GM19238 (cell line): ENCODE measurements at regions not wholly inside any gene's neighbourhood (a gene's known extent, or its start where the extent isn't known, plus 50 kb on each side); places are given as distances from the start of the nearest gene placed in this dataset.

Experiments used
- DNase-seq: peaks from one replicate; pipeline ENCODE4 v3.0.0; 2011; ENCODE audit warnings: low spot score; ENCODE audit not compliant: insufficient read length

DNA sequence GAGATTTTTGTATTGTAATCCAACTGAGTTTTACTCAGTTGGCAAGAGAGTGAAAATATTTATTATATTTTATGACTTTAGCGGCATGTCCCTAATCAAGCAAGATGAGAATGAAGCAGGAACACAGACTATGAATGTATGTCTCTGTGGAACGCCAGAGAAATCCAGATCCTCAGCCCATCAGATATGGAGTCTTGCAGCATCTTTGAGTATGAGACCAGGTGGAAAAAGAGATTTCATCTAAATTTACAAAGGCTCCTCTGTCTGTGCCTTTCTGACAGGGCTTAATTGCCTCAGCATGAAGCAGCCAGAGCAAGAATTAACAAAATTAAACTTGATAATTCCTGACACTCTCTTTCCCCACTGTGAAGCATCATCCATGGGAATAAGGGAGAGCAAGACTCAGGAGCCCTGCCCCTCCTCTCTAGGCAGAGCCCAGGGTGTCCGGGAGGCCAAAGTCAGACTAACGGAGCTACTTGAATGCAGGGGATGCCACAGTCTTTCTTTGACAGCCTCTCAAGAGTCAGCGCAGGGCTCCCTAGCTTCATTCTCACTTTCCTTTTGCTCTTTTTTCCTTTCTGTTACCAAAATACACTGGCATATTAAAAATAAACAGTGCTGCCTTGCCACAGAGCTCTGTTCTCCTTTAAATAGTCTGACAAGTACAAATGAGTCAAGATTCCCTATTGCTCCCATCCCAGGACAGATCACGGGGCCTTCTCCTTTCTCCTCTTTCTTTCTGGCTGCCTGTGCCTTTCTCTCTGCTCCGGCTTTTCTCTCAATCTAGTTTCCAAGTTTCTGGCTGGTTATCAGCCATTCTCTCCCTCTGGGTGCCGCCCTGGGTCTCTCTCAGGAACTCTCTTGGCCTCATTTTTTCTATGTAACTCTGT lies 132.2 kb upstream of the INHBA start:
- DNase-seq: no peak

DNA sequence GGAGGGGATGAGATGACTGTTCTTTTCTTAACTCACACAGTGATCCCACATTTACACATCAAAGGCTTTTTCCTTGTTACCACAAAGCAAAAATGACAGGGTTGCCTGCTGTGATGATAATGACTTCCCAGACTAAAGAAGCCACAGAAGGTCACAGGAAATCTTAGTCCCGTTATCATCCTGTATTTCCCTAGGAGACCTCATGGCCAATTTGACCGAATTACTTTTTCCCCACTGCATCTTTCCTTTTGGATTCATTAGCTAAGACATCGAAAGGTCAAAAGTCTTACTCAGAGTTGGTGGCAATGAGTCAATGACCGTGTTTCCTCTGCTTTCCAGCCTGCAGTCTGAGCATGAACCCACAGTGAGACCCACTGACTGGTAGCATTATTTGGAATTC lies 130.1 kb upstream of the INHBA start:
- no peak for DNase-seq

GRCh38 chr7:41830271-41830670 lies 127.4 kb upstream of the INHBA start:
- no peak for DNase-seq

GRCh38 chr7:41828911-41829310 lies 126.0 kb upstream of the INHBA start:
- no peak for DNase-seq

- DNase-seq: no peak
These were observed 123.8 kb upstream of the INHBA start for GRCh38 chr7:41826641-41827040.

DNA sequence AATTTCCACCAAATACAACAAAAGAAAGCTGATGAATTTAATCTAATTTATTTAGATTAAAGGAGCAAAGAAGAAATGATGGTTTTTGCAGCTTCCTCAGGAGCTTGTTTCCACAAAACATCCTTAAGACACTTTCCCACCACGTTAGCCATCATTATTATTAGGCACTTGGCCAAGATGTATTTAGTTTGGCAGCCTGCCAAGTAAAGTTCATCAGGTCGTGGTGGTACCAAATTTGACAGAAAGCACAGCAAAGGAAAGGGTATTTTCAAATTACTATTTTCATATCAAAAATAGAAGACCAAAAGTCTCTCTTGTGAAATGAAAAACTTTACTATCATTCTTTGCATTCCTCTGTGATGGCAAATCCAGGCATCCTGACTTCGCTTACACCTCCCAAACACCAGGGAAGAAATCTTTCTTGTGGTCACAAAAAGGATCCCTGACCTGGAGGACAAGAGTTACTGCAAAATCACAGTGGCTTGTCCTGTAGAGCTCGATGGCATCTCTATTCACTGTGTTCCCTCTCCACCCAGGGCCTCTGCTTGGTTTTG lies 123.1 kb upstream of the INHBA start:
- DNase-seq: no peak

DNA sequence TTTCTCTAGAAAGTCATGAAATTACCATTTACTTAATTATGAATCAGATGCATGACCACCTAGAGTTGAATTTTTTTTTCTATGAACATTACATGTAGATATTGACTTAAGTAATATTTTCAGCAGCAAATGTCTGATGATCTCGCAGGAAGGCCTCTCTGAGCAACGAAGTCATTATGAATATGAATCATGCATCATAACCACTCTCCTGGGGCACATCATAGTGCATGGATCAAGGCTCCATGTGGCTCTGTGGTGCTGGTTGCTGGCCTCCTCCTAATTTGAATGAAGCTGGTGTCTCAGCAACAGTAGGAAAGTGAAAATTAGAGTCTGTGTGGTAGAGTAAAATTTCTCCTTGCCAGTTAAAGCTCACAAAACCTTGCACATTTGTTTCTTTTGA lies 121.4 kb upstream of the INHBA start:
- no peak for DNase-seq

- DNase-seq: no peak
These were observed 119.4 kb upstream of the INHBA start for GRCh38 chr7:41822259-41822817.

DNA sequence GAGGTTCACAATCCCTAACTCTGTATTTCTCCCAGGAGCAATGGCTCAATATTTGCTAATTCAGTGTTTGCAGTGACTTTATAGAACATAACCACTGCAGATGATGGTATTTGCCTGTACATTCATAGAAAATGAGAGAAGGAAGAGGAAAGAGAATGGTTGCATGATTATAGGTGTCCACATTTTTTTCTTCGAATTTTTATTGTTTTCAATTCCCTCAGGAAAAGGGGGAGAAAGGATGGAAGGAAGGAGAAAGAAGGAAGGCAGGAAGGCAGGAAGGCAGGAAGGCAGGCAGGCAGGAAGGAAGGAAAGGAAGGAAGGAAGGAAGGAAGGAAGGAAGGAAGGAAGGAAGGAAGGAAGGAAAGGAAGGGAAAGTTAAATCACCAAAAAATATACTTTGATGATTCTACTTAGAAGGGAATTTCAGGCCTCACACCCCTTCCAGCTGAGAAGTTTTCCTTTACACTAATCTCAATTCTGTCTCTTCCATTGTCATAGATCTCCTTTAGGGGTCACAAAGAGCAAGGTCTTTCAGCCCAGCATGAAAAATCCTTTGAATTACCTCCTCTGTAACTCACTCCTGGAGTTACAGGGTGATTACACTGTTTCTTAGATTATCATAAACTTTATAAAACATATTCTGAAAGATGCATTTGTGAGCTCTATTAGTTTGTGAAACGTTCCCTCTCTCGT lies 118.8 kb upstream of the INHBA start:
- no peak for DNase-seq

- no peak for DNase-seq
These were observed 117.3 kb upstream of the INHBA start for GRCh38 chr7:41820111-41820671.

- no peak for DNase-seq
These were observed 116.8 kb upstream of the INHBA start for GRCh38 chr7:41819645-41820044.

DNA sequence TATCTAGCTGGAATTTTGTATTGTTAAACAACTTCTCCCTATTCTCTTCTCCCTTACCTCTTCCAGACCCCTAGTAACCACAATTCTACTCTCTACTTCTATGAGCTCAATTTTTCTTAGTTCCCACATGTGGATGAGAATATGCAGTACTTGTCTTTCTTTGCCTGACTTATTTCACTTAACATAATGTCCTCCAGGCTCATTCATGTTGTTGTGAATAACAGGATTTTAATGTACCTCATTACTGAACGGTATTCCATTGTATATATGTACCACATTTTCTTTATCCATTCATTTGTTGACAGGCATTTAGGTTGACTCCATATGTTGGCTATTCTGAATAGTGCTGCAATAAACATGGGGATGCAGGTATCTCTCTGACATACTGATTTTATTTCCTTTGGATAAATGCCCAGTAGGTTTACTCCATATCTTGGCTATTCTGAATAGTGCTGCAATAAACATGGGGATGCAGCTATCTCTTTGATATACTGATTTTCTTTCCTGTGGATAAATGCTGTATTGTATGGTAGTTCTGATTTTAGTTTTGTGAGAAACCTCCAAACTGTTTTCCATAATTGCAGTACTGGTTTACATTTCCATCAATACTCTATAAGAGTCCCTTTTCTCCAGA lies 116.0 kb upstream of the INHBA start:
- DNase-seq: no peak

- DNase-seq: no peak
These were observed 114.5 kb upstream of the INHBA start for GRCh38 chr7:41817386-41817785.

- DNase-seq: no peak
These were observed 113.2 kb upstream of the INHBA start for GRCh38 chr7:41816111-41816510.

GRCh38 chr7:41814888-41815287 lies 112.0 kb upstream of the INHBA start:
- DNase-seq: no peak

DNA sequence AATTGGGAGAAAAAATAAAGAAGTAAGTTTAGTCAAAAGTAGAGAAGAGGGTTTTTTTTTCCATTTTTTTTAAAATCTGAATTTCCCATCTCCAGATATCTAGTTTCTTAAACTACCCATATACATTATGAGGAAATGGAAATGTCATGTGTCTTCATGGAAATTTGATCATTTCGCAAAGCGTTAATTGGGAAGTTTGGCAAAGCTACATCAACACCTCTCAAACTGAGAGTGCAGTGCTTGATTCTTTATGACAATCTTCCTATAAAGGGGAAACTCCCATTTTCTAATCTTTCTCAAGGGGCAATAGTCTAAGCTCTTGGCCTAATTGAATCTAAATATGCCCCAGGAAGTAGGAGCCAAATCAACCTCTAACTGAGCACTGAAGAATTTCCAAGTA lies 110.4 kb upstream of the INHBA start:
- no peak for DNase-seq

GRCh38 chr7:41811941-41812340 lies 109.1 kb upstream of the INHBA start:
- DNase-seq: no peak

GRCh38 chr7:41809940-41810576 lies 107.2 kb upstream of the INHBA start:
- DNase-seq: no peak

GRCh38 chr7:41809529-41809939 lies 106.6 kb upstream of the INHBA start:
- no peak for DNase-seq

DNA sequence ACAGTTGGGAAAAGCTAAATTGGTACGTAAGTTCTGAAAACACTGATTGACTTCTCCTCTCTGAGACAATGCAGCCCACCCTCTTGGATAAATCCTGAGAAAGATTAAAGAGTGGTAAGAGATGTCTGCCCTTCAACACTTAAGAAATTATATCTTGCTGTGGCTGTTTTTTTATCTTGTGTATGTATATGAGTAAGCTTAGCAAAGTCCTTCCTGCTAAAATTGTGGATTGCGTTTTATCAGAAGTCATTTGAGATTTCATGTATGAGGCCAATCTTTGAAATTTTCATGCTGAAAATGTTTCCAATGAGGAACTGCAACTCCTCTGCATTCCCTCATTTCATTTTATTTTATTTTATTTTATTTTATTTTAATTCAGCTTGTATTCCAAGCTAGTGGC lies 106.2 kb upstream of the INHBA start:
- DNase-seq: no peak

- DNase-seq: no peak
These were observed 105.7 kb upstream of the INHBA start for GRCh38 chr7:41808541-41808940.
